Parathyroid adenoma (tissue), 2 donors: ENCODE measurements at regions not wholly inside any gene's neighbourhood (a gene's known extent, or its start where the extent isn't known, plus 50 kb on each side); places are given as distances from the start of the nearest gene placed in this dataset.

Experiments used
- H2AFZ ChIP-seq: fragments of 300-600 bp; sonication (generic); one replicate; pipeline ENCODE4 v1.7.0; 2017; ENCODE audit warnings: antibody characterized with exemption, mild to moderate bottlenecking
- H3K27ac ChIP-seq: fragments of 300-600 bp; sonication (generic); one replicate; pipeline ENCODE4 v1.7.0; 2017
- H3K27me3 ChIP-seq: fragments of 300-600 bp; sonication (generic); one replicate; pipeline ENCODE4 v1.7.0; 2017; ENCODE audit warnings: low read length; ENCODE audit not compliant: control insufficient read depth, insufficient read depth
- H3K36me3 ChIP-seq: fragments of 300-600 bp; sonication (generic); one replicate; pipeline ENCODE4 v1.7.0; 2017; ENCODE audit warnings: low read length; ENCODE audit not compliant: control insufficient read depth, insufficient read depth
- H3K4me1 ChIP-seq: fragments of 300-600 bp; sonication (generic); one replicate; pipeline ENCODE4 v1.7.0; 2017; ENCODE audit warnings: control low read depth
- H3K4me2 ChIP-seq: fragments of 300-600 bp; sonication (generic); one replicate; pipeline ENCODE4 v1.7.0; 2017; ENCODE audit warnings: low read length
- H3K4me3 ChIP-seq: fragments of 300-600 bp; sonication (generic); one replicate; pipeline ENCODE4 v1.7.0; 2017; ENCODE audit warnings: low read depth, low read length
- H3K79me2 ChIP-seq: fragments of 300-600 bp; sonication (generic); one replicate; pipeline ENCODE4 v1.7.0; 2017; ENCODE audit warnings: control low read depth
- H3K9ac ChIP-seq: fragments of 300-600 bp; sonication (generic); one replicate; pipeline ENCODE4 v1.7.0; 2017; ENCODE audit warnings: mild to moderate bottlenecking
- H3K9me3 ChIP-seq: fragments of 300-600 bp; sonication (generic); one replicate; pipeline ENCODE4 v1.7.0; 2017; ENCODE audit warnings: low read length; ENCODE audit not compliant: control insufficient read depth
- CTCF ChIP-seq: fragments of 300-600 bp; sonication (generic); IDR thresholded peaks from one replicate; pipeline ENCODE4 v1.7.0; 2017; ENCODE audit warnings: antibody characterized with exemption, mild to moderate bottlenecking
- donor health status: primary hyperparathyroidism.

DNA sequence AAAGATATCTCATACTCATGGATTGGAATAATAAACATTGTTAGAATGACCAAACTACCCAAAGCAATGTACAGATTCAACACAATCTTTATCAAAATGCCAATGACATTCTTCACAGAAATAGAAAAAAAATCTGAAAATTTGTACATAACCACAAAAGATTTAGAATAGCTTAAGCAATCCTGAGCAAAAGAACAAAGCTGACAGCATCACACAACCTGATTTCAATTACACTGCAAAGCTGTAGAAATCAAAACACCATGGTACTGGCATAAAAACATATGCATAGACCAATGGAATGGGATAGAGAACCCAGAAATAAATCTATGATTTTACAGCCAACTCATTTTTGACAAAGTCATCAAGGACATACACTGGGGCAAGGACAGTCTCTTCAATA, 130.0 kb upstream of the TMEM72 start:
- no peak overlapping the region for H3K9ac ChIP-seq
- no peaks in the 10 kb centered on the region for H3K36me3 ChIP-seq
- H3K4me1 ChIP-seq, result no peaks in the 10 kb centered on the region
- no peak for TF ChIP-seq CTCF
- no peak overlapping the region for H3K4me3 ChIP-seq
- no peak overlapping the region for H3K27ac ChIP-seq
- H3K9me3 ChIP-seq, result no peaks in the 10 kb centered on the region
- H2AFZ ChIP-seq, result no peak overlapping the region
- H3K4me2 ChIP-seq, result no peak overlapping the region
- no peaks in the 10 kb centered on the region for H3K79me2 ChIP-seq
- peaks cover 4% of the 10 kb centered on the region for H3K27me3 ChIP-seq

DNA sequence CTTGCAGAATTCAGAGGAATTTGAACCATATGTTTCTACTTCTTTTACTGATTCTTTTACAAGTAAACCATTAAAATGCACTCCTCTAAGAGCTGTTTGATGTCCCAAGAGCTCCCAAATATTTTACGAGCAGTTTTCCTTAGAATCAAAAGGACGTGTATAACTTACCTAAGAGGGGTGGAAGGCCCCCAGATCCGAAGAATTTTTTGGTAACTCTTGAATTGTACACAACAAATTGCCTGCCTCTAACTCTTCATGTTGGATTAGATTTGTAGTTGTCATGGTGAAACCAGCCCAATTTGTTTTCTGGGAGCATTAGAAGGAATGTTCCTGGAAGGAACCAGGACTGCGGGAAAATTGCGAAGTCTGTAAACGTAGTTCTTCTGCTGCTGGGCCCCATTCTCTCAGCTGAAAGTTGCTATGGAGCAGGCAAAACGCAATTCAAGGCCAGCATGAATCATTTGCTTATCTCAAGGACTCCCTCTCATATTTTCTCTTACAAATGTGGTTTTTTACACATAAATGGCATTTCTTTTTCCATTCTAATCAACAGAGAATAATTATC, 124.8 kb upstream of the TMEM72 start:
- no peak overlapping the region for H3K4me2 ChIP-seq
- peaks cover 3% of the 10 kb centered on the region for H3K27me3 ChIP-seq
- H3K36me3 ChIP-seq, result no peaks in the 10 kb centered on the region
- no peak overlapping the region for H3K9ac ChIP-seq
- no peaks in the 10 kb centered on the region for H3K4me1 ChIP-seq
- no peaks in the 10 kb centered on the region for H3K9me3 ChIP-seq
- H3K4me3 ChIP-seq, result no peak overlapping the region
- TF ChIP-seq CTCF, result no peak
- no peaks in the 10 kb centered on the region for H3K79me2 ChIP-seq
- no peak overlapping the region for H3K27ac ChIP-seq
- H2AFZ ChIP-seq, result no peak overlapping the region

DNA sequence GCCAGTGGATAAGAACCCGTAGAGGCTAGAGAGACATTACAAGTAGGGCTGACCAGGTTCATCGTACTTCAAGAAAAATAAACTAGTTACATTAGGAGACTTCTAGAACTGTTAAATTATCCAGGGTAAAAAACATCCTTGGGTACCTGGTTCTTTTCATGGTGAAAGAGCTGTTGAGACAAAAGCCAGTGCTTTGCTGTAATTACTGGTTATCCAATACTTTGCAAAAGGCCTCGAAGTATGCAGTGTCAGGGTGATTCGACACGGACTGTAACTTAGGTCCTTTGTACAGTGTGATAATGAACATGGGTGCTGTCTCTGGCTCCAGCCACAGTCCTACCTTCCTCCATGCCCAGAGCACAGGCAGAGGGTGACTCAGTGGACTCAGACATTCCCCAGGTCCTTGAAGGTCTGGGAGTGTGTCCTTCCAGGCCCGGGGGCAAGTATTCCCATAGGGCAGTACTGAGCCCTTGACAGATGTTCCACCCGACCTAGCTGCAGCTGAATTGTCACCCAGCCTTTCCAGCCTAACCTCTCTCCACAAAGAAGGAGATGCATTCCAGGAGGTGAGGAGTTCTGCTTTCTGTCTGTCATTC, 123.6 kb upstream of the TMEM72 start:
- Histone ChIP-seq H3K9me3 (no peaks in the 10 kb centered on the region), H3K4me3 (no peak overlapping the region), H3K27me3 (peaks cover 3% of the 10 kb centered on the region), H3K79me2 (no peaks in the 10 kb centered on the region), H3K9ac (no peak overlapping the region), H3K4me1 (no peaks in the 10 kb centered on the region), H3K36me3 (no peaks in the 10 kb centered on the region), H2AFZ (no peak overlapping the region), H3K4me2 (no peak overlapping the region), H3K27ac (no peak overlapping the region)
- no peak for TF ChIP-seq CTCF

GRCh38 chr10:44788147-44789129, 122.7 kb upstream of the TMEM72 start:
- peaks cover 3% of the 10 kb centered on the region for H3K27me3 ChIP-seq
- H3K4me3 ChIP-seq, result no peak overlapping the region
- H2AFZ ChIP-seq, result no peak overlapping the region
- no peaks in the 10 kb centered on the region for H3K4me1 ChIP-seq
- TF ChIP-seq CTCF, result no peak
- no peaks in the 10 kb centered on the region for H3K9me3 ChIP-seq
- H3K4me2 ChIP-seq, result no peak overlapping the region
- no peaks in the 10 kb centered on the region for H3K36me3 ChIP-seq
- H3K79me2 ChIP-seq, result no peaks in the 10 kb centered on the region
- H3K9ac ChIP-seq, result no peak overlapping the region
- H3K27ac ChIP-seq, result no peak overlapping the region
